ENCODE measurements at regions not wholly inside any gene's neighbourhood (a gene's known extent, or its start where the extent isn't known, plus 50 kb on each side); places are given as distances from the start of the nearest gene placed in this dataset.

GRCh38 chr7:41255113-41255512 lies 447.8 kb downstream of the INHBA start:
- TF ChIP-seq POLR2A (IDR thresholded peaks at IDR 0.05) (no peak), CTCF (IDR thresholded peaks at IDR 0.05) (no peak), POLR2AphosphoS5 (IDR thresholded peaks at IDR 0.05) (no peak), EP300 (IDR thresholded peaks at IDR 0.05) (no peak)
